Thyroid gland (tissue), 4 donors: ENCODE measurements at regions not wholly inside any gene's neighbourhood (a gene's known extent, or its start where the extent isn't known, plus 50 kb on each side); places are given as distances from the start of the nearest gene placed in this dataset.

Experiments
- DNase-seq, 2 donors: peaks; one replicate each; pipeline ENCODE4 v3.0.0-alpha.2; 2019
- H3K27ac ChIP-seq, 3 donors: fragments of 200-600 bp; sonication (generic); 1 replicate in 2 of 3; 2 replicates in 1 of 3; pipeline ENCODE4 v1.5.1; 2016 to 2019; ENCODE audit warnings: mild to moderate bottlenecking in 1 of 3, moderate library complexity in 1 of 3
- H3K27me3 ChIP-seq: fragments of 200-600 bp; sonication (generic); one replicate; pipeline ENCODE4 v1.5.1; 2019
- H3K36me3 ChIP-seq, 2 donors: fragments of 200-600 bp; sonication (generic); one replicate each; pipeline ENCODE4 v1.5.1; 2016 to 2019
- H3K4me1 ChIP-seq, 2 donors: fragments of 200-600 bp; sonication (generic); one replicate each; pipeline ENCODE4 v1.5.1; 2017 to 2019
- H3K4me3 ChIP-seq, 3 donors: fragments of 200-600 bp; sonication (generic); replicated peaks in 1 of 3; 1 replicate in 2 of 3; 2 replicates in 1 of 3; pipeline ENCODE4 v1.5.1; 2016; ENCODE audit warnings: mild to moderate bottlenecking in 1 of 3
- H3K9me3 ChIP-seq: fragments of 200-600 bp; sonication (generic); one replicate; pipeline ENCODE4 v1.5.1; 2017
- CTCF ChIP-seq, 6 experiments: fragments of 200-600 bp in 3 of 6; fragments of 450-650 bp in 3 of 6; sonication (generic) in 3 of 6; IDR thresholded peaks; one replicate each; pipeline ENCODE4 v1.5.1; 2016 to 2019; ENCODE audit warnings: antibody characterized with exemption in 6 of 6, mild to moderate bottlenecking in 2 of 6, inconsistent platforms in 1 of 6, moderate library complexity in 1 of 6
- POLR2A ChIP-seq, 2 donors: fragments of 450-650 bp; IDR thresholded peaks; one replicate each; pipeline ENCODE4 v1.6.1; 2017; ENCODE audit warnings: antibody characterized with exemption in 2 of 2, mild to moderate bottlenecking in 2 of 2, moderate library complexity in 1 of 2
- WGBS, 2 donors: methylation state at CpG; one replicate each; pipeline ENCODE4 v1.1.5; 2017; 5-methylcytosine and 5-hydroxymethylcytosine counted together
- intact Hi-C: fragments of 100-400 bp; cut with DNase I; formaldehyde crosslinking; loops from one replicate; pipeline ENCODE4 v1.15.1; 2023

- Histone ChIP-seq H3K36me3 (no peaks in the 10 kb centered on the region), H3K4me3 (no peak overlapping the region), H3K9me3 (no peaks in the 10 kb centered on the region), H3K4me1 (no peaks in the 10 kb centered on the region), H3K27me3 (no peaks in the 10 kb centered on the region), H3K27ac (no peak overlapping the region)
- DNase-seq = no peak
- TF ChIP-seq POLR2A (IDR thresholded peaks at IDR 0.05) (no peak), CTCF (IDR thresholded peaks at IDR 0.05) (no peak)
- intact Hi-C loops = no loop called here
- WGBS, 2 donors = 61 to 70% methylated on average over 3 of the region's 3 CpGs
Measured at GRCh38 chr4:60359746-60360367, 840.3 kb upstream of the ADGRL3 start.

GRCh38 chr4:60365176-60365575 lies 835.0 kb upstream of the ADGRL3 start:
- TF ChIP-seq CTCF (IDR thresholded peaks at IDR 0.05) = no peak
- TF ChIP-seq POLR2A (IDR thresholded peaks at IDR 0.05) = no peak
- Histone ChIP-seq H3K4me3 (no peak overlapping the region), H3K27ac (no peak overlapping the region), H3K9me3 (no peaks in the 10 kb centered on the region), H3K4me1 (no peaks in the 10 kb centered on the region), H3K27me3 (no peaks in the 10 kb centered on the region), H3K36me3 (no peaks in the 10 kb centered on the region)
- DNase-seq = no peak
- intact Hi-C loops = no loop called here
- WGBS, 2 donors = 77 to 79% methylated on average over 3 of the region's 3 CpGs

GRCh38 chr4:60366661-60367060 lies 833.5 kb upstream of the ADGRL3 start:
- 40 to 49% methylated on average over 2 of the region's 2 CpGs for WGBS, 2 donors
- TF ChIP-seq POLR2A (IDR thresholded peaks at IDR 0.05) = no peak
- TF ChIP-seq CTCF (IDR thresholded peaks at IDR 0.05) = no peak
- Histone ChIP-seq H3K27me3 (no peaks in the 10 kb centered on the region), H3K4me3 (no peak overlapping the region), H3K36me3 (no peaks in the 10 kb centered on the region), H3K9me3 (no peaks in the 10 kb centered on the region), H3K4me1 (no peaks in the 10 kb centered on the region), H3K27ac (no peak overlapping the region)
- intact Hi-C loops = no loop called here
- DNase-seq = no peak

GRCh38 chr4:60368986-60369385 lies 831.1 kb upstream of the ADGRL3 start:
- H3K4me1 ChIP-seq = no peaks in the 10 kb centered on the region
- no peaks in the 10 kb centered on the region for H3K36me3 ChIP-seq
- 91 to 92% methylated on average over 1 of the region's 1 CpG for WGBS, 2 donors
- H3K4me3 ChIP-seq = no peak overlapping the region
- no peaks in the 10 kb centered on the region for H3K27me3 ChIP-seq
- no peak for DNase-seq
- H3K27ac ChIP-seq = no peak overlapping the region
- TF ChIP-seq CTCF (IDR thresholded peaks at IDR 0.05) (no peak), POLR2A (IDR thresholded peaks at IDR 0.05) (no peak)
- intact Hi-C loops = no loop called here
- no peaks in the 10 kb centered on the region for H3K9me3 ChIP-seq

GRCh38 chr4:60378010-60378409 lies 822.1 kb upstream of the ADGRL3 start:
- intact Hi-C loops = no loop called here
- no peaks in the 10 kb centered on the region for H3K36me3 ChIP-seq
- H3K4me3 ChIP-seq = no peak overlapping the region
- no peaks in the 10 kb centered on the region for H3K27me3 ChIP-seq
- no peak for TF ChIP-seq POLR2A (IDR thresholded peaks at IDR 0.05)
- no peak for TF ChIP-seq CTCF (IDR thresholded peaks at IDR 0.05)
- H3K4me1 ChIP-seq = no peaks in the 10 kb centered on the region
- no peaks in the 10 kb centered on the region for H3K9me3 ChIP-seq
- WGBS, 2 donors = 91 to 94% methylated on average over 1 of the region's 1 CpG
- no peak for DNase-seq
- H3K27ac ChIP-seq = no peak overlapping the region
